HuH-7 (cell line): ENCODE measurements at regions not wholly inside any gene's neighbourhood (a gene's known extent, or its start where the extent isn't known, plus 50 kb on each side); places are given as distances from the start of the nearest gene placed in this dataset.
A peak's percentile ranks its signal among the peaks of the same experiment; 100 is the strongest.
"Not testable (repeated sequence)": the region's sequence is repeated elsewhere in the genome, so short reads cannot be mapped to it uniquely, and the experiment has no call there.

Experiments
- DNase-seq: peaks from one replicate; pipeline ENCODE4 v3.0.0; 2011; ENCODE audit warnings: low spot score

DNA sequence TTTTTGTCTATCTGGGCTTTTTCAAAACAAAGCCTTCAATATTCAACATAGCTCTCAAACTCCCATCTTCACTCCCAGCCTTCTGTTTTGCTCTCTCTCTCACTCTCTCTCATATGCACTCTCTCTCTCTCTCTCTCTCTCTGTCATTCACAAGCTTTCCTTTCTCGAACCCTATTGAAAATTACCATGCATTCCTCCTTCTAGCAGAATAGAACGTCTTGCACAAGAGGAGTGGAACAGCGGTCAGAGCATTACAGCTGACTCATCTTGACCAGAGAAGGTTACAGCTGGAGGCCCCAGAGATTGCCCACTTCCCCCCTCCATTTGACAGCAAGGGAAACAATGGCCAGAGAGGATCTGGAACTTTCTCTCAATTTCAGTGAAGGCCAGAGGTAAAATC, 51.0 kb upstream of the LIFR start:
- DNase-seq: peak; percentile 39

DNA sequence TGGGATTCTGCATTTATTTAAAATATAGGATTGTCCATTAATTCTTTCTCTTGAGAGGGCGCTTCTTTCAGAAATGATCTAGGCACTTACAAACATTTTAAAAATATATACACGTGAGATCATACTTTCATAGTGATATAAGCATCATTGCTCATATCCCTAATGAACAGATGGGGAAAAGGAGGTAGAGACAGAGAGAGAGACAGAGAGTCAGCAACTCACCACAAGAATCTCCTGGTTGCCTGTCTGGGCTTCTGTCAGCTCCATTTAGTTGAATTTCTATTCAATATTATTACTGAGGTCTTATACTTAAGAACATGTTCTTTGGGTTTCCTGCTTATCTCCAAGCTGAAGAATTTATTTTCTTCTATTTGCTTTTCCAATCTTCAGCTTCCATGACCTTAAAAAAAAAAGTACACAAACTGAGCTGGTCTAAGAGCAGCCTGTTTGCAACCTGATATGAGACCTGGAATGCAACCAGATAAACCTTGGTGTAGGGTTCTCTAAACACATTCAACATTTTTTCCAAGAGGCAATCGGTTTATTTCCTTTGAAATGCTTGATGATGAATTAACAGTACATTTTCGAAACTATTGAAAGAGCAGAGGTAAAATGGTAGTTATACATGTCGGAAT, 51.6 kb upstream of the LIFR start:
- peak; percentile 44 for DNase-seq

DNA sequence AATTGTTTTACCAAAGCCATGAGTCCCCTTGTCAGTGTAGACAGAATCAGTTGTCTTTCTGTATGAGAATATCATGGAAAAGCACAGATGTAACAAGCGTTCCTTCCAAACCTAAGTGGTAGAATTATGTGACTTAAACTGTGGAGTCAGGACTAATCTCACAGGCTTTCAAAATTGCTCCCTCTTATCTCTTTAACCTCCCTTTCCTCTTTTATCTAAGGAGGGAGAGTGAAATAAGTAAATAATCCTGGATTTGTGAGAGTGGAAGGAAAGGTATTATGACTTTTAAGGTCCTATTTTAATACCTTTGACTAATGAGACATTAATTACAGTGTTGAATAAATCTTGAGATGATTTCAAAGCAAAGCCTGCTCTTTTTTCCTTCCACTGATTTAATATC, 52.4 kb upstream of the LIFR start:
- no peak for DNase-seq

DNA sequence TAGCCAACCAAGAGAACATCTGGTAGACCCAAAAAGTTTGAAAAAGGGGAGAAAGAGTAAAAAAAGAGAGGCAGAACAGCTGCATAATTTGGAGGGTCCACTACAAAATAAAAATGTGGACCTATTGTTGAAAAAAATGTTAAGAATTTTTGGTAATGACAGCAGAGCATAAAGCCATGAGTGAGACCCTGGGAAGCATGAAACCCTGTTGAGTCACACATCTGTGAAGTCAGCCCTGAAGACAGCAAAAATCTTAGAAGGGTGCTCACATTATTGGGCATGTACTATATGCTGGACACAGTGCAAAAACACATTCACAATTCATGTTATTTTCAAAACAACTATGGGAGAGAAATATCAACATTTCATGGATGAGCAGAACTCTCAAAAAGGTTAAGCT, 56.4 kb upstream of the LIFR start:
- DNase-seq: no peak

DNA sequence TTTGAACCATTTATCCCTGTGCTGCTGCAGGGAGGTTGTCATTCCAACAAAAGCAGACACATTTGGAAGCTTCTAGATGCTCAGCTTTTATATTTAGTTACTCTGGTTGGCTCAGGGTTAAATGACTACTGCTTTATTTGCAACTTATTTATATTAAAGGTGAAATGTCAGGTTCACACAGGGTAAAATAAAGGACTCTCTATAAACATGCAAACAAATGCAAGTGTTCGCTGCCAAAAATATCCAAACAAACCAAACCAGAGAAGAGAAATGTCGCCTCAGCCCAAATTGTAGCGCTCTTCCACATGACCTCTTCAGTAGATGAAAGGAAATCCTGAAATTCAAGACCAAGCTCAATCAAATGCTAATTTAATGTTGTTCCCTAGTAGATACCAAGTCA, 57.0 kb upstream of the LIFR start:
- DNase-seq: no peak

DNA sequence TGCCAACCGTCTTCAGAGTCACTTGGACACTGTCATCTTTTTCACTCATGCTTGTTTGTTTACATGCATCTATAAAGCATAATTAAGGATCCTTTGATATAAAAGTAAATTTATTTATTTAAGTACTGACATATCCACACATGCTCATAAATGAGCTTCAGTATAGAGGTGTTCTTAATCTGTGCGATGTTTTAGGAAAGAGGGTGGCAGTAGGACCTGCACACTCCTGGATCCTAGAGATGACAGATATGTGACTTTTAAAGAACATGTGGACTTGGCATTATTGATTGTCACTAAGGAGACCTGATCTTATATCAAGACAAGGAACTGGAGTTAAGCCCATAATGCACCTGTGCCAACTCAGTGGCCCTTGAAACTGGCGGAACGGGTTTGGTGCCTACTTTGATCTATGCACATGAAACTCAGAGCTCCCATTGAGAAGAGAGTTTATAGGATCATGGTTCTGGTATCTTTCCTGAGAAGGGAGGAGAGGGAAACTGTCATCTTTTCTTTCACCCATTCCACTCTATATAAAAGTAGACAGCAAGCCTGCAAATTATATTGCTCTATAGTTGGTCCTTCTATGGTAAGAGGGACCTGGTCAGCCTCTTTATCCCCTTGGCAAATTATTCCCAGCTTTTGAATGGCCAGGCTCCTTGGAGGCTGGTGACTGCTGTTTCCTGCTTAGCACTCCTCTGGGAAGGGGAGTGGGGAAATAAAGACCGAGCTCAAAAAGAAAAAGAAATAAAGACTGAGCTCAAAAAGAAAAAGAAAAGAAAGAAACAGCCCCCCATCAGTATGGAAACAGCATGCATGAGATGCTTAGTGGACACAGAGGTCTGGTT, 57.8 kb upstream of the LIFR start:
- no peak for DNase-seq

DNA sequence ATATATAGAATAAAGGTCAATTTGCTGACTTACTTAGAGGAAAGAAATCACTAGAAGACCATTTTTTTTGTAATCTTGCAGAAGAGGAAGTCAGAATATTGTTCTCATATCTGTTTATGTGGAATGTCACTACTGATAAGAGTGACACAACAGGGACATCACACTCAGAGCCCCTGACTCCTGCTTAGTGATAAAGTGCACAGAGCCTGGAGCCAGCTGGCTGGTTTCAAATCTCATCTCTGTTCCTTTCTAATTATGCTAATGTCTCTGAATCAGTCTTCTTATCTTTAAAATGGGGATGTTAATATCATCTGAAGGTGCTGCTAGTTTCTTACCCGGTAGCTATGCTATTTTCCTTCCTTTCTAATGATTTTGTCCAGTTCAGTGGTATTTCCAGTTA, 58.6 kb upstream of the LIFR start:
- DNase-seq: no peak

DNA sequence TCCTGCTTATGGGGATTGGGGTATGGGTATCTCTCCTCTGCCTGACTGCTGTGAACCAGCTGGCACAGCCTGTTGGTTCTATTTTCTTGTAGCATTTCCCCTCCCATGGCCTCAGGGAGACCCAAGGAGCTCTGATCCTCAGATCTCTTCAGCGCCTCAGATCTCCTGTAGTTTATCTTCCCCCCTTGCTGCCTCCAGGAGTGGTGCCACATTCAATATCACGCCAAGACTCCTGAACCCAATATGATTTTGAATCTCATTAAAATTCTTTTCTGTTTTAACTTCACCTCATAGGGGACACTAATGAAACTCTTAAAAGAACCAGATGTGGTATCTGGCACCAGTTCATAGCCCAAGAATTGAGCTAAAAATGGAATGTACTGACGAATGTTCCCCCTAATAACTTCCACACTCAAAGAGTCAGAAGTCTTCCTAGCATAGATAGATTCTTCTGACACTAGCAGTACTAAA, 59.6 kb upstream of the LIFR start:
- no peak for DNase-seq

DNA sequence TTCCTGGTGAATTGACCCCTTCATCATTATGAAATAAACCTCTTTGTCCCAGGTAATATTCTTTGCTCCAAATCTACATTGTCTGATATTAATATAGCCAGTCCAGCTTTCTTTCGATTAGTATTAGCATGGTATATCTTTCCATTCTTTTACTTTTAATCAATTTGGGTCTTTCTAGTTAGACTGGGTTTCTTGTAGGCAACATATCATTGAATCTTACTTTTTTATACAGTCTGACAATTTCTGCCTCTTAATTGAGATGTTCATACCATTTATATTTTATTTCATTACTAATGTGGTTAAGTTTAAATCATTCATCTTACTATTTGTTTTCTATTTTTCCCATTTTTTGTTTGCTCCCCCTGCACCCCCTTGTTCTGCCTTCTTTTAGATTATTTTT, 61.7 kb upstream of the LIFR start:
- DNase-seq: no peak

DNA sequence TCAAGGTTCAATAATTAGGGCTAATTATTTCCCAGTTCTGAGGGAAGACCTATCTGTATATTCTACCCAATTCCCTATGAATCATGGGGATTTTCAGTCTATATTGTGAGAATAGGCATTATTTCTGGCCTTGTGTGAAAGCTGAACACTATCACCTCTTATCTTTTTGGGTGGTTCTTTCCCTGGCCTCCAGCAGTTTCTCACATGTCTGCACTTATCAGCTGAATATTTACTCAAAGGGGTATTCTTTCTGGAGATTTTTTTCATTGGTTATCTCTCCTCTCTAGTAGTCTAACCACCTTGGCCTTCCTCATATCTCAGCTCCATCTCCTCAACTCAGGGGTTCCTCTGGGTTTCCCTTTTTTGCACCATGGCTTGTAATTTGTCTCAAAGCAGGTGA, 64.9 kb upstream of the LIFR start:
- DNase-seq: no peak

DNA sequence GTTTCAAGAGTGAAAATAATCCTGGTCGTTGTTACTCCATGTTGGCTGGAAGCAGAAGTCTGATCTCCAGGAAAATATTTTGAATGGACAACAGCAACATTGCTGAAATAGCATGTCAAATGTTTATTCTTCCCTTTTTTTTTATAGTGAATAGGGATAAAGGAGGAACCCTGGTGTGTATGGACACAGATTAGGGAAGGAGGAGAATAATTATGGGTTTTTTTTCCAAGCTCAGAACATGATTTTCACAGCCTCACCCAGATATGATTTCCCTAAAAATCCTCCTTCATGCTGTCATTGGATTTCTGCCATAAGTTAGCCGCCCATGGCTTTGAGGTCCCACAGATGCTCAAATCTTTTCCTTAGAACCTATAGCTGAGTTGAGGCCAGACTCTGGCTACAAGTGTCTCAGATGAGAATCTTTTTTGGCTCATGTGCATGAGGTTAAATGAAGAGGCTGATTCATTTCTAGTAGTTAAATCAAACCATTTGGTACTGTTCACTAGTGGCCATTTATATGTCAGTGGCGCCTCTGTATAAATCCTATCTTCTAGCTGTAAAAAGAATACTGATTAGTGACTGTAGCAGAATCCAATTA, 65.5 kb upstream of the LIFR start:
- DNase-seq: no peak

DNA sequence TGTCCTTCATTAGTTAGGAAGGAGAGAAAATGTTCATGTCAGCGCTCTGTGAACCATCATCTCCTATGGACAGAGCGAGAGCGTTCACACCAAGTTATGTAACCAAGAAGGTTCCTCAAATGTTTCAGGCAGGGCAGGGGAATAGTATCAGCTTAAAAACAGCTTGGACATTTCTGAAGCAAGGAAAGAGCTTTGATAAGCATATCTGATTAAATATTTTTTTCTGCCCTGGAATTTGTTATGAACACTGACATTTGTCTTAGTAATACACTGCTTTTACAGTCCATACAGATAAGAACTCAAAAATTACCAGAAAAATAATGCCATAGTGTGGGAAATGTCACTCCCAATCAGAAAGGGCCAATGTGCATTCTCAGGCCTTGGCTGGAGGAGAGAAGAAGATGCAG, 66.3 kb upstream of the LIFR start:
- no peak for DNase-seq

DNA sequence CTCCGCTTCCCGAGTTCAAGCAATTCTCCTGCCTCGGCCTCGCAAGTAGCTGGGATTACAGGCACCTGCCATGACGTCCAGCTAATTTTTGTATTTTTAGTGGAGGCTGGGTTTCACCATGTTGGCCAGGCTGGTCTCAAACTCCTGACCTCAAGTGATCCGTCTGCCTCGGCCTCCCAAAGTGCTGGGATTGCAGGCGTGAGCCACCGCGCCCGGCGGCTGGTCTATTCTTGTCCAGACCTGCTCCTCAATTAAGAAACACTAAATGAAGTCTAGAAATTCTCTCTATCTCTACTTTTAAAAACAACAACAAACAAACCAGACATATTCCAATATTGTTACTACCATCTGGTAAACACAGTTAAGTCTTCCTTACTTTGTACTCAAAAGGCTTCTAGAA, 68.1 kb upstream of the LIFR start:
- not testable (repeated sequence) for DNase-seq

DNA sequence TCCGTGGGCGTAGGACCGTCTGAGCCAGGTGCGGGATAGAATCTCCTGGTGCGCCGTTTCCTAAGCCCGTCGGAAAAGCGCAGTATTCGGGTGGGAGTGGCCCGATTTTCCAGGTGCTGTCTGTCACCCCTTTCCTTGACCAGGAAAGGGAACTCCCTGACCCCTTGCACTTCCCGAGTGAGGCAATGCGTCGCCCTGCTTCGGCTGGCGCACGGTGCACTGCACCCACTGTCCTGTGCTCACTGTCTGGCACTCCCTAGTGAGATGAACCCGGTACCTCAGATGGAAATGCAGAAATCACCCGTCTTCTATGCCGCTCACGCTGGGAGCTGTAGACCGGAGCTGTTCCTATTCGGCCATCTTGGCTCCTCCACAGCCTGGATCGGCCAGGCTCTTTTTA, 74.9 kb upstream of the LIFR start:
- DNase-seq: not testable (repeated sequence)

DNA sequence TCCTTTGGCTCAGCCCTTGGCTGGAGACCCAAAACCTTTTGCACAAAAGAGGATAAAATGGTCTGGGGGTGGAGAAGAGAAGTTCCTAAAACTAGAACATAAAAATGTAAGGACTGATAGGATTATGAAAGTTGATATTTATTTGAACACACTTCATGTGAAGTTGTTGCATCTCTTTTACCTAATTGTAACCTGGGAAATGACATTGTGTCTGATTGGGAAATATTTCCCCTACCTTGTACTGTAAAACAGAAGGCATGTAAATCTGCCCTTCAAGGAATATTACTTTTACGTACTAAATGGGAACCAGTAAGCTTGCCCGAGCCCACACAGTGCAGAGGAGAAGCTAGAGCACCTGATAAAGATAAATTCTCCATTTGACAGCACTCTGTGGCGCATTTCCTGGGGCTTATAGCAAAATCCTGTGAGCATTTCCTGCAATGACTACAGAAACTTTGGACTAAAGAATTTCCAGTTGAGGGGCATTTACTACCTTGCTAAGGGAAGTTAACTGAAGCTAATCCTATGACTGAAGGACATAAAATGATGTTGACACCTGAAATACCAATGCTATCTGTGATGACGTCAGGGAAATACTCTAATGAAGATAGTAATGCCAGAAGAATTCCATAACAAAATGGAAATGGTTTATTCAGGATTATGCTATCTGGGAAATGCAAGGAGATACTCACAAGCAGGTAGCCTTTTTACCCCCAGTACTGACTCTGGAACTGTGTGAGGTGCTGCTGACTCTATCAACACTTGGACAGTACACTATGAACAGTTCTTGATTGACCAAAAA, 78.3 kb upstream of the LIFR start:
- no peak for DNase-seq

DNA sequence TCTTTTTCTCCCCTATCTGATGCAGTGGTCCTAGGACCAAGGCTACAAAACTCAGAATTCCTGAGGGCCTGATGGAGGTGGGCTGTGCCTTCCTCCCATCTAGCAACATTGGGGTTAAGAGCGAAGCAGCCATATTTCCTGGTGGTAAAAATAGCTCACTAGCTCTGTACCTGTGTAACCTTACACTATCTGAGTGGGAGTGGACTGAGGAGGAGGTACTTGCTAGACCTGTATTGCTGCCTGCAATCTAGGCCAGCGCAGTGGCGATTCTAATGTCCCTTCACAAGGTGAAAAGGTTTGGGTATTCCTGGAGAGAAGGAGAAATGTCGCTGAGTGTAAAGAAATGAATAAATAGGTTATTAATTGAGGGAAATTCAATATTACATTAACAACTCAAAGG, 80.2 kb upstream of the LIFR start:
- DNase-seq: no peak

DNA sequence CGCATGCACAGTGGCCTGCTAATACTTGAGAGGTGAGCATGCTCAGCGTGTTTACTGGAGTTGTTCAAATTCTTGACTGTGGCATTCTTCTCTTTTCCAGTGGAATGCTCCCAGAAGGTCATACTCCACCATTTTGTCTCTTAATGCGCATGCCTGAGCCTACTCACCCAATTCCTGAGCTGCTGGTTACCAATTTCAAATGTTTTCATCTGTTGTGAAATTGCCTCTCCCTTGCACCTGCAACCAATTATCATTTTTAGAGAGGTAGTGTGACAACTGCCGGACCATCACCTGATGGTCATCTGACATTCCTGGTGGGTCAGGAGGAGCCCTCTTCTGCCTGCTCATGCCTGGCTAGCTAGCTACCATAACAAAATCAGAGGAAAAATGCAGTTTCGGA, 82.2 kb upstream of the LIFR start:
- DNase-seq: no peak

DNA sequence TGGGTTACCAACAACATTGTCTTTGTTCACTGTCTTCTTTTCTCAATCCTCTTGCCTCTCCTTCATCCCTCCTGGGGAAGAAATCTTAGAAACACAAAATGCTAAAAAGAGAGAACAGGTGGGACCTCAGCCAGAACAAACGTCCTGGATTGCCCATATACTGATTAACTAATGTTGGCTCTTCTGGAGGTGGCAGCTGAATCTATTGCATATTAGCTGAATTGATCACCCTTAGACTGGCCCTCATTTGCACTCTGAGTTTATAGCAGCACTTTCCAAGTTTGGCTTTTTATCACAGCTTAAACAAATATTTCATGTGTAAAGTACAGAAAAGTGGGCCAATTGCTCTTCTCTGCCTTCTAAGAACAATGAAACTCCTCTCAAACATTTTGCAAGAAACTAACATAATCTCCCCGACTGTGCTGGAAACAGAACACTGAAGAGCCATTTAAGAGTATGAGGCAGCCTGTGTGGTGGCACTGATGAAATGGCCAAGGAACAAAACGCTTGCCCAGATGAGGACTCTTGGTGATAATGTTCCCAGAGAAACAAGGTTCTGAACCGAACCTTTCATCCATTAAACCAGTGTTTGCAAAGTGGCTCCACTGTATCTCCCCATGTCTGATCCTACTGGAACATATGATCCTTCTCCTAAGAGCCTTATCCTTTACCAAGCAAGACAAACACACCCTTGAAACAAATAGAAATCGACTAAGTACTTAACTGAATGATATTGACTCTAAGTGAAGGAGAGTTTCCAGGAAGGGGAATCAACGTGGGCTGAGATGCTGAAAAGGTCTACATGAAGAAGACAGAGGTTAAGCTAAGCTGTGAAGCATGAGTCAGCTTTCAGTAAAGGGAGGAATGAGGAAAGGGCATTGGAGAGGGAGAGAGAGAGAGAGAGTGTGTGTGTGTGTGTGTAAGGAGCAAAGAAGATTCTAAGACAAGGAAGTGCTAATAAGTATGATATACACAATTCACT, 83.2 kb upstream of the LIFR start:
- DNase-seq: peak; percentile 64

DNA sequence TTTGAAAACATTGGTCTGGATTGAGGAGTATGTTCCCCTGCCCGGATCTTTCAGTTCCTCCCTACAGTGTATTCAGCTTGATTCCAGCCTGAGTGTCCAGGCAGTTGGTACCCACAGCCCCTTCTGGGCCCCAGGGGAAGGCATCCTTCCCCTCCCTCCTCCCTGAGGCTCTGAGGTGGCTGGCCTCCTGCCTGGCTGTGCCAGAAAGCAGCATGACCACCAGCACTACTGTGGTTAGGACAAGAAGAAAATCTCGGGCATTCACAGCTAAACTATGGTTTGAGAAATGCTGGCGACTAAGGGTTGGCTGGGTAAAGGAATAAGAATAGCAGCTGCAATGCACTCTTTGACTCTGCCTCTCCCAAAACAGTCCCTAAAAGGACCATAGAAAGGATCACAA, 84.6 kb upstream of the LIFR start:
- DNase-seq: no peak

DNA sequence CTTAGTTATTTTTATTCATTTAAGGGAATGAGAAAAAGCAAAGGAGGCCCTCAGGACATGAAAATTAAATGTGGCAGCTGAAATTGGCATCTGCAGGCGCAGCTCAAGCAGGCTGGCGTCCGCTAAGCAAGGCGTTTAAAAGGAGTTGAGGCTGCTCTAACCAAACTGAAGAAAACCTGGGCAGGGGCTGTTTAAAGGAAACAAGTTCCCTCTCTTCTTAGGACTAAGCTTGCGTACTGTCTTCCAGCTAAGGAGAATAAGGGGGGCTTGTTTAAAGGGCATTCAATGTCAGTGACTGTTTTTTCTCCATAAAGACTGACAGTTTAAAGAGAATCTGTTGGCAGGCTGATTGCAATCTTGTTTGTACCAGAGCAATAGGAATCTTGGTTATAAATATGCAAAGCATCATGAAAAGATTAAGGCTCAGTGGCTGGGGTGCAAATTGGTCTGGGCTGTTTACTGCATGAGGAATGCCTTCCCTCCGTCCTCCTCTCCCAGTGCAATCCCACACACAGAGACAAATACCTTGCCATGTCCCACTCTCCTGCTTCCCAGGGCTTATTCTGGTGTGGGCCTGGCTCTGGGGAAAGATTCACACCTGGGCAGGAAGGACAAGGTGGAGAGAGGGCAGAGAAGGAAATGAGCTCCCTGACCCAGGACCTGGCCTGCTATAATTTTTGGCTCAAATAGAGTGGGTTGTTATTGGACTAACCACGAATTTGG, 85.9 kb upstream of the LIFR start:
- no peak for DNase-seq

DNA sequence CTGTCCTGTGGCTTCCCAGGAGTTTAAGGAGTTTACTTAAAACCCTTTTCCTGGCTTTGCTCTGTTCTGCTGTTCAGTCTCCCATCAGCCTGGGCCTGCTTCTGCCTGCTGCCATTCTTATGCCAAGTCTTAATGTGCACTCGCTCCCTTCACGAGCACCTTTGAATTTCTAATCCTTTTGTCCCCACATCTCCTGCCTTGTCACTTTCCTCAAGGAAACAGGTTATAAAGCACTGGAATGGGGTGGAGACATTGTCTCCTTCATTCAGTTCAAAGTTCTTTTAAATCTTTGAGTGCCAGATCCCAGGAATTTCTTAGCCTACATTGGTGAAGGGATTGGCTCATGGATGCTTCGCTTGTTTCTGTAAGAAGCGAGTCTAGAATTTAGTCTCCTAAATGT, 87.2 kb upstream of the LIFR start:
- DNase-seq: no peak
